ENCODE measurements at regions not wholly inside any gene's neighbourhood (a gene's known extent, or its start where the extent isn't known, plus 50 kb on each side); places are given as distances from the start of the nearest gene placed in this dataset.

GRCh38 chrX:131792356-131792749, 230.7 kb upstream of the STK26 start:
- peak in 1 of 3 donors; percentile 85 for DNase-seq
- H3K27ac ChIP-seq (ENCODE audit: insufficient read depth, low read length, poor library complexity, severe bottlenecking), result peak overlapping the region; percentile 37

GRCh38 chrX:131792789-131793462, 230.2 kb upstream of the STK26 start:
- DNase-seq, result peak in 1 of 3 donors; percentile 80
- Histone ChIP-seq H3K27ac (ENCODE audit: insufficient read depth, low read length, poor library complexity, severe bottlenecking) (peak overlapping the region; percentile 37), H3K9me3 (ENCODE audit: control insufficient read depth, low read length) (no peaks in the 10 kb centered on the region), H3K4me3 (ENCODE audit: insufficient read depth, low read depth, low read length, poor library complexity, severe bottlenecking) (peak overlapping the region; percentile 45), H3K36me3 (ENCODE audit: control insufficient read depth, insufficient read depth, low read length) (no peaks in the 10 kb centered on the region), H3K4me1 (ENCODE audit: control insufficient read depth, insufficient read depth, low read length, poor library complexity, severe bottlenecking) (no peaks in the 10 kb centered on the region), H3K27me3 (replicated peaks; ENCODE audit: control insufficient read depth, insufficient read depth, low read length, poor library complexity, severe bottlenecking) (no peaks in the 10 kb centered on the region)

More at GRCh38 chrX:131792356-131792749, 230.7 kb upstream of the STK26 start:
- Histone ChIP-seq H3K36me3 (ENCODE audit: control insufficient read depth, insufficient read depth, low read length) (no peaks in the 10 kb centered on the region), H3K4me1 (ENCODE audit: control insufficient read depth, insufficient read depth, low read length, poor library complexity, severe bottlenecking) (no peaks in the 10 kb centered on the region), H3K4me3 (ENCODE audit: insufficient read depth, low read depth, low read length, poor library complexity, severe bottlenecking) (peak overlapping the region; percentile 45), H3K9me3 (ENCODE audit: control insufficient read depth, low read length) (no peaks in the 10 kb centered on the region), H3K27me3 (replicated peaks; ENCODE audit: control insufficient read depth, insufficient read depth, low read length, poor library complexity, severe bottlenecking) (no peaks in the 10 kb centered on the region)

GRCh38 chrX:131795442-131796229, 227.5 kb upstream of the STK26 start:
- Histone ChIP-seq H3K27me3 (replicated peaks; ENCODE audit: control insufficient read depth, insufficient read depth, low read length, poor library complexity, severe bottlenecking) (no peaks in the 10 kb centered on the region), H3K27ac (ENCODE audit: insufficient read depth, low read length, poor library complexity, severe bottlenecking) (no peak overlapping the region), H3K4me1 (ENCODE audit: control insufficient read depth, insufficient read depth, low read length, poor library complexity, severe bottlenecking) (no peaks in the 10 kb centered on the region), H3K36me3 (ENCODE audit: control insufficient read depth, insufficient read depth, low read length) (no peaks in the 10 kb centered on the region), H3K9me3 (ENCODE audit: control insufficient read depth, low read length) (no peaks in the 10 kb centered on the region), H3K4me3 (ENCODE audit: insufficient read depth, low read depth, low read length, poor library complexity, severe bottlenecking) (no peak overlapping the region)
- no peak for DNase-seq

GRCh38 chrX:131801066-131801465, 222.0 kb upstream of the STK26 start:
- Histone ChIP-seq H3K27me3 (replicated peaks; ENCODE audit: control insufficient read depth, insufficient read depth, low read length, poor library complexity, severe bottlenecking) (no peaks in the 10 kb centered on the region), H3K27ac (ENCODE audit: insufficient read depth, low read length, poor library complexity, severe bottlenecking) (no peak overlapping the region), H3K36me3 (ENCODE audit: control insufficient read depth, insufficient read depth, low read length) (no peaks in the 10 kb centered on the region), H3K9me3 (ENCODE audit: control insufficient read depth, low read length) (no peaks in the 10 kb centered on the region), H3K4me3 (ENCODE audit: insufficient read depth, low read depth, low read length, poor library complexity, severe bottlenecking) (no peak overlapping the region), H3K4me1 (ENCODE audit: control insufficient read depth, insufficient read depth, low read length, poor library complexity, severe bottlenecking) (no peaks in the 10 kb centered on the region)
- no peak for DNase-seq

GRCh38 chrX:131801911-131802310, 221.2 kb upstream of the STK26 start:
- Histone ChIP-seq H3K27ac (ENCODE audit: insufficient read depth, low read length, poor library complexity, severe bottlenecking) (no peak overlapping the region), H3K36me3 (ENCODE audit: control insufficient read depth, insufficient read depth, low read length) (no peaks in the 10 kb centered on the region), H3K9me3 (ENCODE audit: control insufficient read depth, low read length) (no peaks in the 10 kb centered on the region), H3K27me3 (replicated peaks; ENCODE audit: control insufficient read depth, insufficient read depth, low read length, poor library complexity, severe bottlenecking) (no peaks in the 10 kb centered on the region), H3K4me1 (ENCODE audit: control insufficient read depth, insufficient read depth, low read length, poor library complexity, severe bottlenecking) (no peaks in the 10 kb centered on the region), H3K4me3 (ENCODE audit: insufficient read depth, low read depth, low read length, poor library complexity, severe bottlenecking) (no peak overlapping the region)
- DNase-seq, result no peak

GRCh38 chrX:131802836-131803626, 220.1 kb upstream of the STK26 start:
- peak in 2 of 3 donors; percentile 2 to 70 for DNase-seq
- Histone ChIP-seq H3K36me3 (ENCODE audit: control insufficient read depth, insufficient read depth, low read length) (no peaks in the 10 kb centered on the region), H3K4me3 (ENCODE audit: insufficient read depth, low read depth, low read length, poor library complexity, severe bottlenecking) (peak overlapping the region; percentile 60), H3K4me1 (ENCODE audit: control insufficient read depth, insufficient read depth, low read length, poor library complexity, severe bottlenecking) (no peaks in the 10 kb centered on the region), H3K27me3 (replicated peaks; ENCODE audit: control insufficient read depth, insufficient read depth, low read length, poor library complexity, severe bottlenecking) (no peaks in the 10 kb centered on the region), H3K9me3 (ENCODE audit: control insufficient read depth, low read length) (no peaks in the 10 kb centered on the region), H3K27ac (ENCODE audit: insufficient read depth, low read length, poor library complexity, severe bottlenecking) (no peak overlapping the region)

- peak overlapping the region; percentile 61 for H3K4me3 ChIP-seq (ENCODE audit: insufficient read depth, low read depth, low read length, poor library complexity, severe bottlenecking)
- no peaks in the 10 kb centered on the region for H3K36me3 ChIP-seq (ENCODE audit: control insufficient read depth, insufficient read depth, low read length)
- peak; percentile 59 to 76 (median 64) for DNase-seq
- H3K27me3 ChIP-seq (replicated peaks; ENCODE audit: control insufficient read depth, insufficient read depth, low read length, poor library complexity, severe bottlenecking), result no peaks in the 10 kb centered on the region
- peak overlapping the region; percentile 67 for H3K27ac ChIP-seq (ENCODE audit: insufficient read depth, low read length, poor library complexity, severe bottlenecking)
- no peaks in the 10 kb centered on the region for H3K4me1 ChIP-seq (ENCODE audit: control insufficient read depth, insufficient read depth, low read length, poor library complexity, severe bottlenecking)
- H3K9me3 ChIP-seq (ENCODE audit: control insufficient read depth, low read length), result no peaks in the 10 kb centered on the region
Measured at GRCh38 chrX:131812847-131813825, 210.0 kb upstream of the STK26 start.

- DNase-seq, result peak; percentile 62 to 74 (median 68)
- H3K4me3 ChIP-seq (ENCODE audit: insufficient read depth, low read depth, low read length, poor library complexity, severe bottlenecking), result peak overlapping the region; percentile 56
- H3K9me3 ChIP-seq (ENCODE audit: control insufficient read depth, low read length), result no peaks in the 10 kb centered on the region
- no peaks in the 10 kb centered on the region for H3K4me1 ChIP-seq (ENCODE audit: control insufficient read depth, insufficient read depth, low read length, poor library complexity, severe bottlenecking)
- H3K27ac ChIP-seq (ENCODE audit: insufficient read depth, low read length, poor library complexity, severe bottlenecking), result peak overlapping the region; percentile 37
- H3K27me3 ChIP-seq (replicated peaks; ENCODE audit: control insufficient read depth, insufficient read depth, low read length, poor library complexity, severe bottlenecking), result no peaks in the 10 kb centered on the region
- no peaks in the 10 kb centered on the region for H3K36me3 ChIP-seq (ENCODE audit: control insufficient read depth, insufficient read depth, low read length)
Measured at GRCh38 chrX:131816551-131817136, 206.5 kb upstream of the STK26 start.
